Upper lobe of left lung (tissue), 6 donors: ENCODE measurements at regions not wholly inside any gene's neighbourhood (a gene's known extent, or its start where the extent isn't known, plus 50 kb on each side); places are given as distances from the start of the nearest gene placed in this dataset.
A peak's percentile ranks its signal among the peaks of the same experiment; 100 is the strongest.

Experiments
- ATAC-seq, 2 donors: fragments of 200-7000 bp; cut with Tn5 transposase; one replicate each; pipeline ENCODE4 v1.9.1; 2022; ENCODE audit warnings: mild to moderate bottlenecking in 2 of 2, moderate library complexity in 2 of 2; ENCODE audit not compliant: low FRiP score in 2 of 2
- DNase-seq, 2 donors: peaks; one replicate each; pipeline ENCODE4 v3.0.0-alpha.2; 2019 to 2020
- H3K27ac ChIP-seq, 4 donors: fragments of 200-600 bp; sonication (generic); one replicate each; pipeline ENCODE4 v1.5.1; 2016 to 2019
- H3K27me3 ChIP-seq, 4 donors: fragments of 200-600 bp; sonication (generic); one replicate each; pipeline ENCODE4 v1.5.1; 2017 to 2019
- H3K36me3 ChIP-seq, 4 donors: fragments of 200-600 bp; sonication (generic); one replicate each; pipeline ENCODE4 v1.5.1; 2016 to 2019
- H3K4me1 ChIP-seq, 4 donors: fragments of 200-600 bp; sonication (generic); one replicate each; pipeline ENCODE4 v1.5.1; 2018 to 2019
- H3K4me3 ChIP-seq, 4 donors: fragments of 200-600 bp; sonication (generic); one replicate each; pipeline ENCODE4 v1.5.1; 2017 to 2019; ENCODE audit warnings: mild to moderate bottlenecking in 2 of 4, moderate library complexity in 1 of 4
- H3K9me3 ChIP-seq, 4 donors: fragments of 200-600 bp; sonication (generic); one replicate each; pipeline ENCODE4 v1.5.1; 2018 to 2019
- EP300 ChIP-seq, 4 donors: sonication (generic); formaldehyde crosslinking; IDR thresholded peaks; one replicate each; pipeline ENCODE4 v1.5.1; 2017; ENCODE audit warnings: antibody characterized with exemption in 4 of 4, control low read depth in 2 of 4
- POLR2A ChIP-seq, 4 donors: fragments of 450-650 bp; IDR thresholded peaks; one replicate each; pipeline ENCODE4 v1.5.1; 2016 to 2017; ENCODE audit warnings: antibody characterized with exemption in 4 of 4, mild to moderate bottlenecking in 2 of 4
- POLR2AphosphoS5 ChIP-seq, 2 donors: sonication (generic); formaldehyde crosslinking; IDR thresholded peaks; one replicate each; pipeline ENCODE4 v1.5.1; 2017; ENCODE audit warnings: antibody characterized with exemption in 2 of 2
- WGBS, 2 donors: methylation state at CpG; one replicate each; pipeline ENCODE4 v1.1.5; 2017 to 2018; 5-methylcytosine and 5-hydroxymethylcytosine counted together
- TF ChIP-seq, protein P1 (sequence below), 6 experiments: fragments of 450-650 bp in 4 of 6; fragments of 200-600 bp in 2 of 6; sonication (generic) in 2 of 6; IDR thresholded peaks; one replicate each; pipeline ENCODE4 v1.5.1; 2016 to 2019; ENCODE audit warnings: antibody characterized with exemption in 6 of 6
- donor health status: DM: no; HTN: no; CAD: no; lungs with moderate emphysema.
- donor health status: DM: no; HTN: yes; CAD: no; lungs with severe emphysema.

DNA sequence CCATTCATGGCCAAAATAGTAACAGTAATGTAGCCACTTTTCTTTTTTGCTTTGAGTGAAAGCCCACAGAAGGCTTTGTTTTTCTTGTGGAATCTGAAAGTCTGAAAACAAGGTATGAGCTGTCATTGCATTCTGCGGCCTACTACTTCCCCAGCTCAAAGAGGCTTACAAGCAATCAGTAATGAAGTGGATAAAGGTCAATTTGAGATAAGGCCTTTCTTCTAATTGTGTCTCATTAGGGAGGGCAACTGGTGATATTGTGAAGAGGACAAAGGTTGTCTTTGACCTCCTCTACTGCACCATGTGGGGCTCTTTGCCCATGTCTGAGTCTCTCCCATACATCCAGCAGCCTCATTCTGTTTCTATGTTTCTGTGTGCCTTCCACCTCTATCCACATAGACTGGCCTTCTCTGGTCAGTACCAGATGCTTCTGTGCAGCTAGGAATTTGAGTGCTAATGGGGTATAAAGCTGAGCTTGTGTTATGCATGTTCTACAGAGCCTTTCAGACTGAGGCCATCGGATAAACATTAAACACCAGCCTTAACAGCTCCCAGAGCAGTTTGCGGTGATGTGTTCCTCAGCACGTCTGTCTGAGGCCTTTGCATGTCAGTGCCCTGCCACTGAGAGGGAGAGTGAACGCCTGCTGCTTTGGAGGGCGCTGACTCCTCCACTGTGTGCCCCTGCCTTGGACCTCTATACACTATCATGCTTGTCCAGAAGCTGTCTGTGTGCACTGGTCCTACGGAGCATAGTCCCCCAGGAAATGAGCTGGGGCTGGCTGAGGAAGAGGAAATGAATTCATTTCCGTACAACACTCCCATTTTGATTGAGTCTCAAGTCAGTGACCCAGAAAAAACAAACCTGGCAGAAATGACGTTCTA, 80.2 kb downstream of the SH2D1A start:
- Histone ChIP-seq H3K4me3 (no peak overlapping the region), H3K36me3 (no peaks in the 10 kb centered on the region), H3K27ac (no peak overlapping the region), H3K9me3 (no peaks in the 10 kb centered on the region), H3K4me1 (no peaks in the 10 kb centered on the region), H3K27me3 (no peaks in the 10 kb centered on the region)
- no peak for ATAC-seq
- TF ChIP-seq, protein P1, sequence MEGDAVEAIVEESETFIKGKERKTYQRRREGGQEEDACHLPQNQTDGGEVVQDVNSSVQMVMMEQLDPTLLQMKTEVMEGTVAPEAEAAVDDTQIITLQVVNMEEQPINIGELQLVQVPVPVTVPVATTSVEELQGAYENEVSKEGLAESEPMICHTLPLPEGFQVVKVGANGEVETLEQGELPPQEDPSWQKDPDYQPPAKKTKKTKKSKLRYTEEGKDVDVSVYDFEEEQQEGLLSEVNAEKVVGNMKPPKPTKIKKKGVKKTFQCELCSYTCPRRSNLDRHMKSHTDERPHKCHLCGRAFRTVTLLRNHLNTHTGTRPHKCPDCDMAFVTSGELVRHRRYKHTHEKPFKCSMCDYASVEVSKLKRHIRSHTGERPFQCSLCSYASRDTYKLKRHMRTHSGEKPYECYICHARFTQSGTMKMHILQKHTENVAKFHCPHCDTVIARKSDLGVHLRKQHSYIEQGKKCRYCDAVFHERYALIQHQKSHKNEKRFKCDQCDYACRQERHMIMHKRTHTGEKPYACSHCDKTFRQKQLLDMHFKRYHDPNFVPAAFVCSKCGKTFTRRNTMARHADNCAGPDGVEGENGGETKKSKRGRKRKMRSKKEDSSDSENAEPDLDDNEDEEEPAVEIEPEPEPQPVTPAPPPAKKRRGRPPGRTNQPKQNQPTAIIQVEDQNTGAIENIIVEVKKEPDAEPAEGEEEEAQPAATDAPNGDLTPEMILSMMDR (IDR thresholded peaks at IDR 0.05): no peak
- no peak for TF ChIP-seq POLR2A (IDR thresholded peaks at IDR 0.05)
- TF ChIP-seq POLR2AphosphoS5 (IDR thresholded peaks at IDR 0.05): no peak
- TF ChIP-seq EP300 (IDR thresholded peaks at IDR 0.05): no peak
- WGBS, 2 donors: 71 to 80% methylated on average over 6 to 9 of the region's 9 CpGs
- DNase-seq: no peak

DNA sequence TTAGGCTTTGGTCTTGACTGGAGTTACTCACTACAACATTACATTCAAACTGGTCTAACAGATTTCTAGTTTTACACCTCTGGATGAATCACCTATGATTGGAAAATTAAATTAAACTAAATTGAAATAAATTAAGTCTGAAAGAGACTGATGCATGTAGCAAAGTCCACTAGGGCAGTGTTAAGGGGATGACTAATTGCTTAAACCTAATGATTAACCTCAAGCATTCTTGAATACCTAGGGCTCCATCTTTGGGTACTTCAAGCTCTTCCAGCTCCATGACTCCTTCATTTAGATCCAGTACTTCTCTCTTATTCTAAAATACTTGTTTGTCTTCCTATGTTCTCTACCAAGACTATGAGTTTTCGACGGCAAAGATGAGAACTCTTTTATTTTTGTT, 86.8 kb downstream of the SH2D1A start:
- TF ChIP-seq POLR2A (IDR thresholded peaks at IDR 0.05): no peak
- TF ChIP-seq EP300 (IDR thresholded peaks at IDR 0.05): no peak
- TF ChIP-seq, protein P1 (IDR thresholded peaks at IDR 0.05): no peak
- WGBS, 2 donors: 36 to 71% methylated on average over 2 of the region's 2 CpGs
- H3K27ac ChIP-seq: no peak overlapping the region
- H3K9me3 ChIP-seq: no peaks in the 10 kb centered on the region
- no peak overlapping the region for H3K4me3 ChIP-seq
- ATAC-seq (no peak), DNase-seq (no peak)
- no peaks in the 10 kb centered on the region for H3K36me3 ChIP-seq
- no peaks in the 10 kb centered on the region for H3K4me1 ChIP-seq
- no peaks in the 10 kb centered on the region for H3K27me3 ChIP-seq

DNA sequence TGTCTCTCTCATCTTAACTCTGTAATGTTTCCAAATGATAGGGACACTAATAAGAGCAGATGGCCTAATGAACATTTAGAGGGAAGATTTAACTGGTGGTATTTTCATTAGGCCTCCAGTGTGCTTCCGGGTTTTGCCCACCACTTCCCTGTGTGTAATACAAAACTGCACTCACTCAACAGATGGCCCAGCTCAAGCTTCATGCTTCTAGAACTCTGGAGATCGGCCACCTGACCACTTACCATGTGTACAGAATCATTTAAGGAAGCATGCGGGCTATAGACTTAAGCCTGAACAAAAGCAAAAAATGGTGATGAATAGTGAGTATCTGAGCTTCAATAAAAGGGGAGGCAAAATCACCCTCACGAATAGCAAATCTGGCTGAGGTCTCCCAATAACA, 89.3 kb downstream of the SH2D1A start:
- peak in 1 of 2 donors; percentile 41 for DNase-seq
- H3K4me3 ChIP-seq: no peak overlapping the region
- ATAC-seq: no peak
- TF ChIP-seq, protein P1 (IDR thresholded peaks at IDR 0.05): no peak
- no peak for TF ChIP-seq EP300 (IDR thresholded peaks at IDR 0.05)
- TF ChIP-seq POLR2AphosphoS5 (IDR thresholded peaks at IDR 0.05): no peak
- no peak for TF ChIP-seq POLR2A (IDR thresholded peaks at IDR 0.05)
- WGBS, 2 donors: 54 to 56% methylated on average over 4 of the region's 4 CpGs
- H3K27me3 ChIP-seq: no peaks in the 10 kb centered on the region
- H3K9me3 ChIP-seq: no peaks in the 10 kb centered on the region
- no peaks in the 10 kb centered on the region for H3K36me3 ChIP-seq
- no peaks in the 10 kb centered on the region for H3K4me1 ChIP-seq
- H3K27ac ChIP-seq: no peak overlapping the region

DNA sequence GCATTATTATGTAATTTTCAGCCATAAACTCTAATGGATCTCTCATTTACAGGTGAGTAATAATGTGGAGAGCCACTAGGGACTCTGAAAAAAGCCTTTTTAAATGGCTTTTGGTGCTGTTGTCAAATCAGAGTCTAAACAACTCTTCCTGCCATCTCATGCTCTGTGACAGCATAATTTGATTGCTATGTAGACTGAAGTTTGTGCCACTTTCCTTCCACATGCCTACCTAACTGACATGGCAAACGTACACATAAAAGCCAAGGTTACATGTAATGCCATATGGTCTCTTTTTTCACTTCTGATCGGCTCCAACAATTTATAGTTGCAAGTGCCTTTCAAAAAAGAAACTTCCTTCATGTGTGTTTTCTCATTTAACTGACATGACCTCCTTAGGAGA, 94.3 kb downstream of the SH2D1A start:
- no peaks in the 10 kb centered on the region for H3K9me3 ChIP-seq
- DNase-seq: no peak
- TF ChIP-seq, protein P1 (IDR thresholded peaks at IDR 0.05): no peak
- TF ChIP-seq POLR2AphosphoS5 (IDR thresholded peaks at IDR 0.05) (no peak), EP300 (IDR thresholded peaks at IDR 0.05) (no peak), POLR2A (IDR thresholded peaks at IDR 0.05) (no peak)
- WGBS, 2 donors: 68 to 81% methylated on average over 2 of the region's 2 CpGs
- no peak for ATAC-seq
- H3K27me3 ChIP-seq: no peaks in the 10 kb centered on the region
- H3K27ac ChIP-seq: no peak overlapping the region
- H3K4me1 ChIP-seq: no peaks in the 10 kb centered on the region
- no peak overlapping the region for H3K4me3 ChIP-seq
- no peaks in the 10 kb centered on the region for H3K36me3 ChIP-seq
